Coronary artery (tissue), 2 donors: ENCODE measurements at regions not wholly inside any gene's neighbourhood (a gene's known extent, or its start where the extent isn't known, plus 50 kb on each side); places are given as distances from the start of the nearest gene placed in this dataset.

Experiments used
- DNase-seq: peaks from one replicate; pipeline ENCODE4 v3.0.0-alpha.2; 2017; ENCODE audit warnings: low spot score
- H3K27ac ChIP-seq, 2 donors: fragments of 200-600 bp; sonication (generic); one replicate each; pipeline ENCODE4 v1.5.1; 2016 to 2019
- H3K4me3 ChIP-seq: fragments of 200-600 bp; sonication (generic); 2 replicates; pipeline ENCODE4 v1.5.1; 2016; ENCODE audit warnings: mild to moderate bottlenecking, moderate library complexity
- TF ChIP-seq, protein P1 (sequence below): fragments of 200-600 bp; sonication (generic); IDR thresholded peaks from one replicate; pipeline ENCODE4 v1.5.1; 2019; ENCODE audit warnings: antibody characterized with exemption

DNA sequence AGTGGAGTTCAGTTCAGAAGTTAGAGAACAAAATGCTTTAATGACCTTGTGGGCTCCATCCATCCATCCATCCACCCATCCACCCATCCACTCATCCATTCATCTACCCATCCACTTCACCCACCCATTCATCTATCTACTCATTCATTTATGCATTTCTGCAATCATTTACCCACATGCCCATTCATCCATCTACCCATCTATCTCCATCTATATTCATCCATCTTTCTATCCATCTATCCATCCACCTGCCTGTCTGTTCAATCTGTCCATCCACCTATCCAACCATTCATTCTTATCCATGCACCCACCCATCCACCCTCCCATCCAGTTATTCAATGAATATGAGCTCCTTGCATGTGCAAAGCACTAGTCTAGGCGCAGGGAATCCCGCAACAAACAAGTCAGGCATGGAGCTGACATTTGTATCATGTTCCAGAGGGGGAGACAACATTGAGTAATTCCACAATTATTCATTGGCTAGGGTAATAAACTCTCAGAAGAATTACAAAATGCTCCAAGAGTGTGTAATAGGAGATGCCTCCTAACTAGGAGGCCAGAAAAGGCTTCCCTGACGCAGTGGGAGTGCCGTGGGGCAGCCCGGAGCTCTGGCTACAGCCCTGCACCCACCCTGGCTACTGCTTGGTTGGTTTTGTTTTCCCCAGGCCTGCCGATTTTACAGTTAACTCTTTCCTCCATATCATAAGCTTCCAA lies 211.2 kb downstream of the NXNL2 start:
- H3K4me3 ChIP-seq = no peak overlapping the region
- TF ChIP-seq, protein P1, sequence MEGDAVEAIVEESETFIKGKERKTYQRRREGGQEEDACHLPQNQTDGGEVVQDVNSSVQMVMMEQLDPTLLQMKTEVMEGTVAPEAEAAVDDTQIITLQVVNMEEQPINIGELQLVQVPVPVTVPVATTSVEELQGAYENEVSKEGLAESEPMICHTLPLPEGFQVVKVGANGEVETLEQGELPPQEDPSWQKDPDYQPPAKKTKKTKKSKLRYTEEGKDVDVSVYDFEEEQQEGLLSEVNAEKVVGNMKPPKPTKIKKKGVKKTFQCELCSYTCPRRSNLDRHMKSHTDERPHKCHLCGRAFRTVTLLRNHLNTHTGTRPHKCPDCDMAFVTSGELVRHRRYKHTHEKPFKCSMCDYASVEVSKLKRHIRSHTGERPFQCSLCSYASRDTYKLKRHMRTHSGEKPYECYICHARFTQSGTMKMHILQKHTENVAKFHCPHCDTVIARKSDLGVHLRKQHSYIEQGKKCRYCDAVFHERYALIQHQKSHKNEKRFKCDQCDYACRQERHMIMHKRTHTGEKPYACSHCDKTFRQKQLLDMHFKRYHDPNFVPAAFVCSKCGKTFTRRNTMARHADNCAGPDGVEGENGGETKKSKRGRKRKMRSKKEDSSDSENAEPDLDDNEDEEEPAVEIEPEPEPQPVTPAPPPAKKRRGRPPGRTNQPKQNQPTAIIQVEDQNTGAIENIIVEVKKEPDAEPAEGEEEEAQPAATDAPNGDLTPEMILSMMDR = no peak
- H3K27ac ChIP-seq = peak overlapping the region in 1 of 2 donors; percentile 42
- peak; percentile 75 for DNase-seq

DNA sequence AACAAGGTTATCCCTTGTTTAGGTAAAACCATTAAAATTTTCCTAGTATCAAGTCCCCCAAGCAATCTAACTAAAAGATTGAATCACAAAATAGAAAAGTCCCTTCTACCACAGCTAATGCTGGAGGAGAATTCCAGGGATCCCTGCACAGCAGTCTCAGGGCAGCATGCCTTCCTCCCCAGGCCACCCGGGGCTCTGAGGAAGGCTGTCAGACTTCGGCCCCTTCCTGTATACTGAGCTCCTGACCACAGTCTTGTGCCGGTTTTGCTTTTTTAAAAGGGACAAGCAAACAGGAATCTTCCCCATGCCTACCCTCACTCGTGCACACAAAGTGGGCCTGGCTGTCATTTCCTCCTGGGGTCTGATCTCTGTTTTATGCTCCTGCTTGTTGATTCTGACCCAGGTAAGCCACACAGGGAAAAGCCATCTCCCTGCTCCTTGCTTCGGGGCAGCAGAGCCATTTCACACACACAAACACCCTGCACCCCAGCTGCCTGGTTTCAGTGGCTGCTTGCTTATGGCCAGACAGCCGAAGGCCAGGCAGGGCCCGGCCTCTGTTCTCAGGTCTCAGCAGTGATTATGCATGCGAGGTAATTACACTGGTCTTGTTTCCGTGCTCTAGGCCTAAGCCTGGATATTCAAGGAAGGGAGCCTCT lies 211.9 kb downstream of the NXNL2 start:
- TF ChIP-seq, protein P1 = no peak
- DNase-seq = peak; percentile 66
- Histone ChIP-seq H3K27ac (peak overlapping the region in 1 of 2 donors; percentile 42), H3K4me3 (no peak overlapping the region)

DNA sequence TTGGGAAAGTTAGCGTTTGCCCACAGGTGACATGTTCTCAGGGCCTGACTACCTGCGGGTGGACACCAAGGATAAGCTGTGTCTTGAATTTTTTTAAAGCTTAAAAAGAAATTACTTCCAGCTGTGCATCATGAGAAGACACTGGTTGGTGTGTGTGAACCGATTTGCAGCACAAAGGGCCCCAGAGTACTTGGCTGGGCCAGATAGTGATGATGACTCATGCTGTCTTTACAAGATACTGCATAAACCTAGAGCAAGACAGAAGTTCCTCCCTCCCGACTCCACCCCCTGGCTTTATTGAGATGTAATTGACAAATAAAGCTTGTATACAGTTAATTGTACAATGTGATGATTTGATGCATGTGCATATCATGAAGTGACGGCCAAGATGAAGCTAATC lies 212.8 kb downstream of the NXNL2 start:
- peak overlapping the region in 1 of 2 donors; percentile 71 for H3K27ac ChIP-seq
- TF ChIP-seq, protein P1 = no peak
- no peak overlapping the region for H3K4me3 ChIP-seq
- DNase-seq = peak; percentile 69

DNA sequence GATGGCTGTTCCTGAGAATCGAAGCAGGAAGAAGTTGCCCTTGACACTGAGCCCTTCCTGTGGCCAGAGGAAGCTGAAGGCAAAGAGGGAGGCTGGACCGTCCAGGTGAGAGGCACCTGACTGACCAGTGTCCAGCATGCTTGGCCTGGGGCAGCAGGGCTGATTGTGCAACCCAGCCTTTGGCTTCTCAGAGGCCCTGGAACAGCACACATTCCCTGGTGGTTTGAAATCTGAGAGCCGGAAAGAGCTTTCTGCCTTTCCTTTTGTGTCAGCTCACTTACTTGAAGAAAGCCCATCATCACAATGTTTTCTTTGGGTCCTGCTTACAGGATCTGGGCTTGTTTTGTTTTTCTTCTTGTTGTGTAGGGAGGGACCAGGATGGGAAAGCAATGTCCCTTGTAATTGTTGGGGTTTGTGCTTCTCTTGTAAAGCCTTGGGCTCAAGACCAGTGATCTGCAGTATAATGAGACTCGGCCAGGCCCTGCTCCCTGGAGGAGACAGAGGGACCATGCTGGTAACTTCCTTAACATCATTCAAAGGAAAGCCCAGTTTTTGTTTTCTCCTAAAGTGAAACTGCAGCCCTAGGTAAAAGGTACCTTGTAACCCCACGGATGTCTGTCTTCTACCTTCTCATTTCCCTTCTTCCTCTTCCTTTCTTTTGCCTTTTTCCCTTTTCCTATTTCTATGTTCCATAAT lies 213.7 kb downstream of the NXNL2 start:
- H3K27ac ChIP-seq = peak overlapping the region; percentile 49 to 71
- TF ChIP-seq, protein P1 = no peak
- DNase-seq = peak; percentile 82
- H3K4me3 ChIP-seq = no peak overlapping the region

DNA sequence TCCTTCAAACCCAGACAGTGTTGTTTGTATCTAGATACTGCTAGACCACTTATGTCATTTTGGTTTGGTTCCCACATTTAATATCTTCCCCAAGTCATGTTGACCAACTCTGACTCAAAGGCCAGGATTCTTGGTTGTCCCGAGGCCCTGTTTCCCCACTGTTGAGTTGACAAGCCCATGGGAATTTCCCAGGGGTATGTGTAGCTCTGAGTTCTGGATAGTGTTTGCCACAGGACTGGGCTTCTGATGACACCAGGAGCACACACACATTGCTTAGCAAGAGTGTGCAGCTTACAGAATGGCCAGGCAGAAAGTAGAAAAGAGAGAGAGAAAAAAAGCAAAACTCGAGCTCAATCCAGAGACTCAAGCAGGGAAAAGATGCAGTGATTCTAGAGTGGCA lies 214.4 kb downstream of the NXNL2 start:
- TF ChIP-seq, protein P1 = no peak

DNA sequence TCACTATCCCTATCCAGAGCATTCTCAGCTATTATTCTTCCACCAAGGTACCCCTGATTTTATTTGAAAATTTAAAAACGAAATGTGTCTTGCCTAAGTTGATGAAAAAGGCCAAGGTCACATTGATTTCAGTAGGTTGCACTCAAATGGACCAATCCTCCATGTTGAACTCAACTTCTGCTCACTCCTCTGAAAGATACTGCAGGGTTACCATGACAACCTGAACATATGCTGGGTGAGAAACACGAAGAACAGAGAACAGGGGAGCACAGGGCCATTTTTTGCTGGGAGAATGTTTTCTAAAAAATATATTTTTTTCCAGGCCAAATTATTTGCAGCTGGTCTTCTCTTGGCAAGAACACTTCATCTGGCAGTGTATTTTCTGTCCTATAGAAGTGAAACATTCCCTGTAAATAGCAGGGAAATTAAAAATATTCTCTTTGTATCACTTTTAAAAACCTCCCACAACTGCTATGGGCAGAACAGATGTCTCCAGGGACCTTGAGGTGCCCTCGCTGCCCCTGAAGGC lies 215.9 kb downstream of the NXNL2 start:
- TF ChIP-seq, protein P1 = no peak
- Histone ChIP-seq H3K27ac (no peak overlapping the region), H3K4me3 (no peak overlapping the region)
- no peak for DNase-seq

More for the DNA sequence above, 214.4 kb downstream of the NXNL2 start:
- H3K4me3 ChIP-seq = no peak overlapping the region
- peak overlapping the region; percentile 49 to 71 for H3K27ac ChIP-seq
- no peak for DNase-seq
